ENCODE measurements at regions not wholly inside any gene's neighbourhood (a gene's known extent, or its start where the extent isn't known, plus 50 kb on each side); places are given as distances from the start of the nearest gene placed in this dataset.

DNA sequence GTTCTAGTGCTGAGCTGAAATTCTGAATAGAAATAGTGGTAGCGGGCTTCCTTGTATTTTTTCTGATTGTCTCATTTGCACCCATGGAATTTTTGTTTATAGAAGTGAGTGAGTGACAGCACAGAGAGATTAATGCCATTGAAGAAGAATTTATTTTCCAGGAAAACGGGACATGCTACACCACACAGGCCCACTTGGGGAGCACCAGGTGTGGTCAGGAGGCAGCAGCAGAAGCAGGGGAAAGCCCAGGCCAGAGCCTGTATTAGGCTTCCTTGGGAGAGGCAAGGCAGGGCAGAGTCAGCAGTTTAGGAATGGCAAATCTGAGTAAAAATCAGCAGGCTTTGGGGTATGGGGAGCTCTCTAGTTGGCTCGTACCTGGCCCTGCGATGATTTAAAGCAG, 88.4 kb upstream of the ATP11B start:
- TF ChIP-seq CTCF (conservative IDR thresholded peaks at IDR 0.05; ENCODE audit: low read length) (no peak), EZH2phosphoT487 (IDR thresholded peaks at IDR 0.05; ENCODE audit: borderline replicate concordance, low read depth, low read length) (no peak)
